MCF 10A (cell line): ENCODE measurements at regions not wholly inside any gene's neighbourhood (a gene's known extent, or its start where the extent isn't known, plus 50 kb on each side); places are given as distances from the start of the nearest gene placed in this dataset.

ENCODE experiments used
- BruUV-seq: library from RNA; stranded (reverse); fragments of 400-500 nt; replicated peaks from 2 replicates; lab custom pipeline; 2021; lab: Mats Ljungman, UMichigan
- CTCF ChIA-PET: fragments of 300-600 bp; sonication (Branson Sonifier 250); formaldehyde crosslinking; extraction: SDS; loops from one replicate; lab custom pipeline; 2021; ENCODE audit warnings: antibody characterized with exemption, inconsistent platforms; lab: Yijun Ruan, JAX
- POLR2A ChIA-PET: fragments of 300-600, 350-650 bp; sonication (Branson Sonifier 250); formaldehyde crosslinking; extraction: SDS; loops from one replicate; lab custom pipeline; 2020; ENCODE audit warnings: antibody characterized with exemption, inconsistent platforms; lab: Yijun Ruan, JAX
- DNase-seq: peaks from one replicate; pipeline ENCODE4 v3.0.0-alpha.2; 2018; ENCODE audit not compliant: unreplicated experiment
- H3K27ac Mint-ChIP-seq: one replicate; pipeline ENCODE4 v1.8.0; 2022; ENCODE audit warnings: mild to moderate bottlenecking, low read depth, mixed read lengths; ENCODE audit not compliant: unreplicated experiment
- H3K27me3 Mint-ChIP-seq: one replicate; pipeline ENCODE4 v1.8.0; 2022; ENCODE audit warnings: mixed read lengths; ENCODE audit not compliant: insufficient read depth, unreplicated experiment
- H3K36me3 Mint-ChIP-seq: one replicate; pipeline ENCODE4 v1.8.0; 2022; ENCODE audit warnings: mild to moderate bottlenecking, moderate library complexity, mixed read lengths; ENCODE audit not compliant: insufficient read depth, unreplicated experiment
- H3K4me1 Mint-ChIP-seq: one replicate; pipeline ENCODE4 v1.8.0; 2022; ENCODE audit warnings: mixed read lengths; ENCODE audit not compliant: insufficient read depth, unreplicated experiment
- H3K4me3 Mint-ChIP-seq: one replicate; pipeline ENCODE4 v1.8.0; 2022; ENCODE audit warnings: mild to moderate bottlenecking, moderate library complexity, mixed read lengths; ENCODE audit not compliant: unreplicated experiment
- H3K9me3 Mint-ChIP-seq: one replicate; pipeline ENCODE4 v1.8.0; 2022; ENCODE audit warnings: mixed read lengths; ENCODE audit not compliant: unreplicated experiment
- CTCF ChIP-seq: fragments of 200-600 bp; IDR thresholded peaks from one replicate; pipeline ENCODE4 v1.8.0; 2022; ENCODE audit warnings: antibody characterized with exemption, mild to moderate bottlenecking; ENCODE audit not compliant: unreplicated experiment
- intact Hi-C: fragments of 100-400 bp; cut with micrococcal nuclease; formaldehyde crosslinking; loops from 2 replicates; pipeline ENCODE4 v1.14.1; 2022

GRCh38 chr11:42646959-42647358 lies 664.8 kb upstream of the API5 start:
- no peaks in the 10 kb centered on the region for H3K27me3 Mint-ChIP-seq
- no peaks in the 10 kb centered on the region for H3K9me3 Mint-ChIP-seq
- ChIA-PET POLR2A (interaction anchor here (1.3 kb wide), 1 partner anchor 10 kb away, joined by 3 read pairs; no protein-coding TSS in a partner anchor), CTCF (interaction anchor here (0.6 kb wide), 1 partner anchor 376 kb away, joined by 3 read pairs; no protein-coding TSS in a partner anchor)
- intact Hi-C loops, result no loop called here
- no peak overlapping the region for H3K4me3 Mint-ChIP-seq
- H3K4me1 Mint-ChIP-seq, result no peaks in the 10 kb centered on the region
- H3K36me3 Mint-ChIP-seq, result no peaks in the 10 kb centered on the region
- no TSS peak for BruUV-seq
- no peak for DNase-seq
- H3K27ac Mint-ChIP-seq, result no peak overlapping the region
- no peak for TF ChIP-seq CTCF

DNA sequence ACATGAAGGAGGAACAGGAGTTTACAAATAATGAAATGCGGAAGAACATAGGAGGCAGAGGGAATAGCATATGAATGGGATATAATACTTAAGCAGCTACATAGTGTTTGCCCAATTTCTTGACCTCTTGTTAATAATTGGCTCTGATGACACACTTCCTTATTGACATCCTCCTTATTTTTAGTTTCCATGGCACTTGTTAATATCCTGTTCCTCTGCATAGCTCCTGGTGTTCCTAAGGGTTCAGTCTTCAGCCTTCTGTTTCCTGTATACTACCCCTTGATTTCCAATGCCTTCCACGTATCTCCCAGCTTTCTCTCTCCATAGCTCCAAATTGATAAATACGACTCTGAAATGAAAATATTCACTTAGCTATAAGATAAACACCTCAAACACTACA lies 663.8 kb upstream of the API5 start:
- no peak overlapping the region for H3K4me3 Mint-ChIP-seq

DNA sequence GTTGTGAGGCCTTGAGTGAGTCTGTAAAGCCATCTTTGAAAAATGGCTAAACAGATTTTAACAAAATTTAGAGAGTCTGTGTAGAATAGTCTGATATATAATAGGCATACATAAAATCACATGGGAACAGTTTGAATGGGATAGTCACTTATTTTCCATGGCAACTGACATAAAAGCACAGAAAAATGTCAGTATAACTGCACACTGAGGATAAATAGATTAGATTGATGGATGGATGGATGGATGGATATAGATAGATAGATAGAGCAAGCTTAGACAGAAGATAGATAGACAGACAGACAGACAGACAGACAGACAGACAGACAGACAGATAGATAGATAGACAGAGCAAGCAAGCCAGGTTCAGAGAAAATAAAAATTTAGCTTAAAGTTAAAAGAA lies 660.2 kb upstream of the API5 start:
- DNase-seq, result no peak
- CTCF ChIA-PET, result no interaction called here
- intact Hi-C loops, result no loop called here
- Mint-ChIP-seq H3K27me3 (no peaks in the 10 kb centered on the region), H3K36me3 (no peaks in the 10 kb centered on the region), H3K9me3 (no peaks in the 10 kb centered on the region), H3K27ac (no peak overlapping the region), H3K4me3 (no peak overlapping the region), H3K4me1 (no peaks in the 10 kb centered on the region)
- TF ChIP-seq CTCF, result no peak
- no TSS peak for BruUV-seq
- POLR2A ChIA-PET, result no interaction called here

More for the DNA sequence above, 663.8 kb upstream of the API5 start:
- Mint-ChIP-seq H3K9me3 (no peaks in the 10 kb centered on the region), H3K27ac (no peak overlapping the region), H3K27me3 (no peaks in the 10 kb centered on the region), H3K4me1 (no peaks in the 10 kb centered on the region), H3K36me3 (no peaks in the 10 kb centered on the region)
- intact Hi-C loops, result no loop called here
- POLR2A ChIA-PET, result interaction anchor here (0.7 to 1.3 kb wide), 2 partner anchors 9 to 1152 kb away, joined by 3 read pairs; no protein-coding TSS in a partner anchor
- BruUV-seq, result no TSS peak
- TF ChIP-seq CTCF, result no peak
- CTCF ChIA-PET, result interaction anchor here (1.0 kb wide), 1 partner anchor 15 kb away, joined by 3 read pairs; no protein-coding TSS in a partner anchor
- no peak for DNase-seq

DNA sequence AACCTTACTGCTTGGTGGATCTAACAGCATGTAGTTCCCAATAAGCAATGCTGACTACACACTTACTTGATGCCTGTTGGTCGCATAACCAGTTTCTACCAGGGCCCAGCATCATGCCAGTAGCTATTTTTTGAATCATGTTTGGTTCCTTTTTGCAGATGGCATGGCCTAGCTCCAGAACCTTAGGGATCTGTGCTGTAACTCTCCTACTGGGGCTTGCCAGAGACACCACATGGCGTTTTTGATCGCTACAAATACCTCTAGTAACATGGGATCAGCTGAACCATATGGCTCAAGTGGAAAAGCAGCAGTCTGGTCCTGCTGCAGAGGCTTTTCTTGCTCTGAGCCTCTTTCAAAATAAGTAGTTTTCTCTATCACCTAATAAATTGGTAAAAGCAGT lies 654.6 kb upstream of the API5 start:
- H3K36me3 Mint-ChIP-seq, result no peaks in the 10 kb centered on the region

More for the DNA sequence above, 654.6 kb upstream of the API5 start:
- Mint-ChIP-seq H3K9me3 (no peaks in the 10 kb centered on the region), H3K27ac (no peak overlapping the region), H3K4me1 (no peaks in the 10 kb centered on the region), H3K4me3 (no peak overlapping the region), H3K27me3 (no peaks in the 10 kb centered on the region)
- DNase-seq, result no peak
- POLR2A ChIA-PET, result interaction anchor here (1.6 kb wide), 1 partner anchor 9 kb away, joined by 3 read pairs; no protein-coding TSS in a partner anchor
- no peak for TF ChIP-seq CTCF
- CTCF ChIA-PET, result interaction anchor here (0.7 to 1.0 kb wide), 3 partner anchors 18 to 626 kb away, joined by 3 to 4 read pairs (median 3); no protein-coding TSS in a partner anchor
- intact Hi-C loops, result no loop called here
- BruUV-seq, result no TSS peak
